Colonic mucosa (tissue), 4 donors: ENCODE measurements at regions not wholly inside any gene's neighbourhood (a gene's known extent, or its start where the extent isn't known, plus 50 kb on each side); places are given as distances from the start of the nearest gene placed in this dataset.

Source experiments
- DNase-seq: peaks from one replicate; pipeline ENCODE4 v3.0.0-alpha.2; 2020
- H3K27ac ChIP-seq: fragments of 200-600 bp; one replicate; pipeline ENCODE4 v1.8.0; 2021
- H3K27me3 ChIP-seq: fragments of 200-600 bp; one replicate; pipeline ENCODE4 v1.8.0; 2021
- H3K36me3 ChIP-seq: fragments of 200-600 bp; one replicate; pipeline ENCODE4 v1.8.0; 2021
- H3K4me1 ChIP-seq: fragments of 200-600 bp; one replicate; pipeline ENCODE4 v1.8.0; 2021; ENCODE audit warnings: mild to moderate bottlenecking
- H3K4me3 ChIP-seq: fragments of 200-600 bp; one replicate; pipeline ENCODE4 v1.8.0; 2021
- H3K9ac ChIP-seq, 2 donors: one replicate each; pipeline ENCODE4 v1.7.0; 2013; ENCODE audit warnings: control low read depth in 2 of 2, low read depth in 2 of 2, low read length in 2 of 2
- H3K9me3 ChIP-seq: fragments of 200-600 bp; one replicate; pipeline ENCODE4 v1.8.0; 2021
- CTCF ChIP-seq: fragments of 200-600 bp; IDR thresholded peaks from one replicate; pipeline ENCODE4 v1.8.0; 2022; ENCODE audit warnings: antibody characterized with exemption, mild to moderate bottlenecking
- intact Hi-C: fragments of 100-400 bp; cut with DNase I; formaldehyde crosslinking; loops from one replicate; pipeline ENCODE4 v1.14.1; 2022
- donor health status: healthy.
- donor health status: DM: no; HTN: no; CAD: no.
- donor health status: DM: no; HTN: no; CAD: no.

GRCh38 chr20:40895182-40895581, 133.4 kb upstream of the TOP1 start:
- intact Hi-C loops = no loop called here
- no peaks in the 10 kb centered on the region for H3K36me3 ChIP-seq
- no peaks in the 10 kb centered on the region for H3K4me1 ChIP-seq
- H3K27me3 ChIP-seq = no peaks in the 10 kb centered on the region
- H3K9ac ChIP-seq = no peak overlapping the region
- no peak for DNase-seq
- no peaks in the 10 kb centered on the region for H3K9me3 ChIP-seq
- no peak for TF ChIP-seq CTCF
- no peak overlapping the region for H3K27ac ChIP-seq
- H3K4me3 ChIP-seq = no peak overlapping the region

- Histone ChIP-seq H3K9ac (no peak overlapping the region), H3K36me3 (no peaks in the 10 kb centered on the region), H3K27ac (no peak overlapping the region), H3K4me3 (no peak overlapping the region), H3K9me3 (no peaks in the 10 kb centered on the region), H3K27me3 (no peaks in the 10 kb centered on the region), H3K4me1 (no peaks in the 10 kb centered on the region)
- DNase-seq = no peak
- intact Hi-C loops = no loop called here
- TF ChIP-seq CTCF = no peak
Measured at GRCh38 chr20:40896814-40897700, 131.6 kb upstream of the TOP1 start.

GRCh38 chr20:40899344-40899743, 129.3 kb upstream of the TOP1 start:
- TF ChIP-seq CTCF = no peak
- Histone ChIP-seq H3K4me1 (no peaks in the 10 kb centered on the region), H3K9ac (no peak overlapping the region), H3K27me3 (no peaks in the 10 kb centered on the region), H3K27ac (no peak overlapping the region), H3K4me3 (no peak overlapping the region), H3K9me3 (no peaks in the 10 kb centered on the region), H3K36me3 (no peaks in the 10 kb centered on the region)
- intact Hi-C loops = no loop called here
- DNase-seq = no peak

GRCh38 chr20:40900666-40901215, 127.9 kb upstream of the TOP1 start:
- intact Hi-C loops = no loop called here
- no peak for TF ChIP-seq CTCF
- Histone ChIP-seq H3K4me1 (no peaks in the 10 kb centered on the region), H3K27me3 (no peaks in the 10 kb centered on the region), H3K4me3 (no peak overlapping the region), H3K36me3 (no peaks in the 10 kb centered on the region), H3K27ac (no peak overlapping the region), H3K9ac (no peak overlapping the region), H3K9me3 (no peaks in the 10 kb centered on the region)
- DNase-seq = no peak

- no peak for TF ChIP-seq CTCF
- Histone ChIP-seq H3K4me1 (no peaks in the 10 kb centered on the region), H3K9ac (no peak overlapping the region), H3K27me3 (no peaks in the 10 kb centered on the region), H3K36me3 (no peaks in the 10 kb centered on the region), H3K4me3 (no peak overlapping the region), H3K9me3 (no peaks in the 10 kb centered on the region), H3K27ac (no peak overlapping the region)
- intact Hi-C loops = no loop called here
- DNase-seq = no peak
Measured at GRCh38 chr20:40902661-40903060, 126.0 kb upstream of the TOP1 start.
